Esophagus squamous epithelium (tissue), 5 donors: ENCODE measurements at regions not wholly inside any gene's neighbourhood (a gene's known extent, or its start where the extent isn't known, plus 50 kb on each side); places are given as distances from the start of the nearest gene placed in this dataset.
"Not testable (repeated sequence)": the region's sequence is repeated elsewhere in the genome, so short reads cannot be mapped to it uniquely, and the experiment has no call there.

ENCODE experiments used
- DNase-seq: peaks from one replicate; lab custom pipeline; 2025; lab: John Stamatoyannopoulos, UW
- H3K27ac ChIP-seq, 4 donors: fragments of 200-600 bp; sonication (generic); one replicate each; pipeline ENCODE4 v1.5.1; 2016 to 2019; ENCODE audit warnings: mild to moderate bottlenecking in 1 of 4
- H3K27me3 ChIP-seq, 4 donors: fragments of 200-600 bp; sonication (generic); 1 replicate in 3 of 4; 2 replicates in 1 of 4; pipeline versions ENCODE4 v1.5.1 to v1.6.0; 2017 to 2021; ENCODE audit warnings: antibody characterized with exemption in 1 of 4
- H3K36me3 ChIP-seq, 3 donors: fragments of 200-600 bp; sonication (generic); one replicate each; pipeline ENCODE4 v1.5.1; 2016 to 2019
- H3K4me1 ChIP-seq, 3 donors: fragments of 200-600 bp; sonication (generic); one replicate each; pipeline ENCODE4 v1.5.1; 2017 to 2019
- H3K4me3 ChIP-seq, 4 donors: fragments of 200-600 bp; sonication (generic); 1 replicate in 3 of 4; 2 replicates in 1 of 4; pipeline ENCODE4 v1.5.1; 2016 to 2019; ENCODE audit warnings: mild to moderate bottlenecking in 2 of 4, moderate library complexity in 1 of 4
- H3K9me3 ChIP-seq, 3 donors: fragments of 200-600 bp; sonication (generic); one replicate each; pipeline ENCODE4 v1.5.1; 2016 to 2019
- POLR2A ChIP-seq, 4 donors: fragments of 450-650 bp; IDR thresholded peaks; one replicate each; pipeline ENCODE4 v1.6.1; 2017; ENCODE audit warnings: antibody characterized with exemption in 4 of 4, mild to moderate bottlenecking in 4 of 4, moderate library complexity in 3 of 4
- WGBS, 2 donors: methylation state at CpG; one replicate each; pipeline ENCODE4 v1.1.5; 2018; 5-methylcytosine and 5-hydroxymethylcytosine counted together
- intact Hi-C: fragments of 100-400 bp; cut with DNase I; formaldehyde crosslinking; loops from one replicate; pipeline ENCODE4 v1.15.0; 2022
- TF ChIP-seq, protein P1 (sequence below), 6 experiments: fragments of 450-650 bp in 4 of 6; fragments of 200-600 bp in 2 of 6; sonication (generic) in 2 of 6; IDR thresholded peaks; one replicate each; pipeline ENCODE4 v1.5.1; 2016 to 2019; ENCODE audit warnings: antibody characterized with exemption in 6 of 6, mild to moderate bottlenecking in 4 of 6, moderate library complexity in 4 of 6
- donor health status: DM: yes; HTN: yes; CAD: no.

DNA sequence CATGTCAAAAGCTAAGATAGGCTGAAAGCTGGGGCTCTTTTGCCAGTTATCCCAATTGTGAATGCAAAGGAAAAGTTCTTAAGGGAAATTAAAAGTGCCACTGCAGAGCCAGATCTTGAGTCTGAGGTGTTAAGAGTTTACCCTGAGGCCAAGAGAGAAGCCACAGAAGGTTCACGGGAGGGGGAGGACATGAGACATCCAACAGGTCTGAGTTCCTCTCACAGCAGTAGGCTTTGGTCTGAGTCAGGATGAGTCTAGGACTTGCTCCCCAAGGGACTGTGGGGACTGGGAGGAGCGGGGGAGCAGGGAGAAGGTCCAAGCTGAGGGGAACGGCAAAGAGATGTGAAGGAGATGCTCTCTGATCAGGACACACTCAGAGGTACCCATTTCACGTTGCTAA lies 411.2 kb upstream of the CAMK1G start:
- H3K27ac ChIP-seq, result no peak overlapping the region
- H3K27me3 ChIP-seq, result no peaks in the 10 kb centered on the region
- TF ChIP-seq, protein P1, sequence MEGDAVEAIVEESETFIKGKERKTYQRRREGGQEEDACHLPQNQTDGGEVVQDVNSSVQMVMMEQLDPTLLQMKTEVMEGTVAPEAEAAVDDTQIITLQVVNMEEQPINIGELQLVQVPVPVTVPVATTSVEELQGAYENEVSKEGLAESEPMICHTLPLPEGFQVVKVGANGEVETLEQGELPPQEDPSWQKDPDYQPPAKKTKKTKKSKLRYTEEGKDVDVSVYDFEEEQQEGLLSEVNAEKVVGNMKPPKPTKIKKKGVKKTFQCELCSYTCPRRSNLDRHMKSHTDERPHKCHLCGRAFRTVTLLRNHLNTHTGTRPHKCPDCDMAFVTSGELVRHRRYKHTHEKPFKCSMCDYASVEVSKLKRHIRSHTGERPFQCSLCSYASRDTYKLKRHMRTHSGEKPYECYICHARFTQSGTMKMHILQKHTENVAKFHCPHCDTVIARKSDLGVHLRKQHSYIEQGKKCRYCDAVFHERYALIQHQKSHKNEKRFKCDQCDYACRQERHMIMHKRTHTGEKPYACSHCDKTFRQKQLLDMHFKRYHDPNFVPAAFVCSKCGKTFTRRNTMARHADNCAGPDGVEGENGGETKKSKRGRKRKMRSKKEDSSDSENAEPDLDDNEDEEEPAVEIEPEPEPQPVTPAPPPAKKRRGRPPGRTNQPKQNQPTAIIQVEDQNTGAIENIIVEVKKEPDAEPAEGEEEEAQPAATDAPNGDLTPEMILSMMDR (IDR thresholded peaks at IDR 0.05), result no peak
- no peak for TF ChIP-seq POLR2A (IDR thresholded peaks at IDR 0.05)
- DNase-seq, result no peak
- H3K4me3 ChIP-seq, result no peak overlapping the region
- intact Hi-C loops, result no loop called here
- WGBS, 2 donors, result 76% methylated on average over 4 of the region's 4 CpGs
- no peaks in the 10 kb centered on the region for H3K9me3 ChIP-seq
- H3K36me3 ChIP-seq, result no peaks in the 10 kb centered on the region
- peaks cover 0 to 24% (median 12%) of the 10 kb centered on the region in 3 donors for H3K4me1 ChIP-seq

DNA sequence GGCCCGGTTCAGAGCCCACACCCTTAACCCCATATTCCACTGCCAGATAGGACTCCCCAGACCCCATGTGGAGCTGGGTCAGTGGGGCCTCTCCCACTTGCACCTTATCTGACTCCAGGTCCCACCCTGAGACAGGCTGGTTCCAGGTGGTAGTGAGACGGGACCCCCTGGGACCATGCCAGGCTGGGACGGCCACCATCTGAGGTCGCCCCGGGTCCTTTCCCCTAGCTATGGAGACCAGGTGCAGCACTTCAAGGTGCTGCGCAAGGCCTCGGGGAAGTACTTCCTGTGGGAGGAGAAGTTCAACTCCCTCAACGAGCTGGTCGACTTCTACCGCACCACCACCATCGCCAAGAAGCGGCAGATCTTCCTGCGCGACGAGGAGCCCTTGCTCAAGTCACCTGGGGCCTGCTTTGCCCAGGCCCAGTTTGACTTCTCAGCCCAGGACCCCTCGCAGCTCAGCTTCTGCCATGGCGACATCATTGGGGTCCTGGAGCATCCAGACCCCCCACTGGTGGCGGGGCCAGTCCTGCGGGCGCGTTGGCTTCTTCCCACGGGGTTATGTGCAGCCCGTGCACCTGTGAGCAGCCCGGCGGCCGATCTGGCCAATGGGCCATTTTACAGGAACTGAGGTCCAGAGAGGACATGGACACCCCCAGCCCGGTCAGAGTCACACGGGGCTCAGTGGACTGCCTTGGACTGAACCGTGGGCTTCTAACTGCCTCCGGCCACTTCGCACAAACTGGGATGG lies 410.5 kb upstream of the CAMK1G start:
- H3K9me3 ChIP-seq, DNase-seq, H3K27ac ChIP-seq, H3K4me3 ChIP-seq, intact Hi-C loops, H3K27me3 ChIP-seq, H3K36me3 ChIP-seq: not testable (repeated sequence)
- 83 to 98% methylated on average over 1 to 11 of the region's 31 CpGs for WGBS, 2 donors
- peaks cover 0 to 21% (median 12%) of the 10 kb centered on the region in 3 donors for H3K4me1 ChIP-seq

- H3K36me3 ChIP-seq, H3K27me3 ChIP-seq, DNase-seq, H3K4me3 ChIP-seq, intact Hi-C loops, H3K27ac ChIP-seq, H3K9me3 ChIP-seq: not testable (repeated sequence)
- no CpG with 5 or more reads among the region's 2 CpGs for WGBS, 2 donors
- peaks cover 0 to 13% (median 5%) of the 10 kb centered on the region in 3 donors for H3K4me1 ChIP-seq
Measured at GRCh38 chr1:209173796-209174195, 409.7 kb upstream of the CAMK1G start.

DNA sequence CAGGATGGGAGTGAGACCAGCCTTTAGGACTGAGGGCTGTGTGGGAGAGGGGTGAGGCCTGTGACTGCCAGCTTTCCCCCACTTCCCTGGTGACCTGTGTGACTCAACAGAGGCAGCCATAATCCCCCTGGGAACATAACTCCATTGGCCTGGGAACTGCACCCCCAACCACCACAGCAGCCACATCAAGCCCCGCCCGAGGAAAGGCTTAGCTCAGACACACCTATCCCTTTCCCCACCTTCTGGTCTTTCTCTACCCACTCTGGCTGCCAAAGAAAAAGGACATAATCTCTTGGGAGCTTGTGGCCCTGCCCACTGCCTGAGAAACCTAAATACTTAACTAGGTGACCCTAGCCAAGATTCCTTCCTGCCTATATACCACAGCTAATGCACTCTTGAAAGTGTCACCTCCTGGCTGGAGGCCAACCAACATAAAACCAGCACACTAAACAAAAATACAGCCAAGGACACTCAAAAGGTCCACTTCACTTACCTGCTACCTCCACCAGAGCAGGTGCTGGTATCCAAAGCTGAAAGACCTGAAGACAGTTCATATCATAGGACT lies 406.6 kb upstream of the CAMK1G start:
- WGBS, 2 donors, result 85% methylated on average over 2 of the region's 2 CpGs; no CpG with 5 or more reads in 1 of the 2 donors
- Histone ChIP-seq H3K27me3 (no peaks in the 10 kb centered on the region), H3K36me3 (no peaks in the 10 kb centered on the region), H3K9me3 (no peaks in the 10 kb centered on the region), H3K4me1 (no peaks in the 10 kb centered on the region), H3K4me3 (no peak overlapping the region), H3K27ac (no peak overlapping the region)
- no peak for TF ChIP-seq POLR2A (IDR thresholded peaks at IDR 0.05)
- TF ChIP-seq, protein P1 (IDR thresholded peaks at IDR 0.05), result no peak
- no peak for DNase-seq
- intact Hi-C loops, result no loop called here

DNA sequence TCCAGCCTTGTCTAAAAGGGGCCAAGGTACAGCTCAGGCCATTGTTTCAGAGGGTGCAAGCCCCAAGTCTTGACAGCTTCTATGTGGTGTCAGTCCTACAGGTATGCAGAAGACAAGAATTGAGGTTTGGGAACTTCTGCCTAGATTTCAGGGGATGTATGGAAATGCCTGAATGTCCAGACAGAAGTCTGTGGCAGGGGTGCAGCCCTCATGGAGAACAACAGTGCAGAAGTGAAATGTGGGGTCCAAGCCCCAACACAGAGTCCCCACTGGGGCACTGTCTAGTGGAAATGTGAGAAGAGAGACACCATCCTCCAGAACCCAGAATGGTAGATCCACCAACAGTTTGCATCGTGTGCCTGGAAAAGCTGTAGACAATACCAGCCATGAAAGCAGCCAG lies 400.3 kb upstream of the CAMK1G start:
- Histone ChIP-seq H3K27ac (no peak overlapping the region), H3K4me3 (no peak overlapping the region), H3K27me3 (no peaks in the 10 kb centered on the region), H3K4me1 (no peaks in the 10 kb centered on the region), H3K9me3 (peaks cover 0 to 9% (median 0%) of the 10 kb centered on the region in 3 donors), H3K36me3 (no peaks in the 10 kb centered on the region)
- no peak for DNase-seq
- intact Hi-C loops, result no loop called here
- no peak for TF ChIP-seq POLR2A (IDR thresholded peaks at IDR 0.05)
- TF ChIP-seq, protein P1 (IDR thresholded peaks at IDR 0.05), result no peak
- WGBS, 2 donors, result 100% methylated on average over 1 of the region's 1 CpG

DNA sequence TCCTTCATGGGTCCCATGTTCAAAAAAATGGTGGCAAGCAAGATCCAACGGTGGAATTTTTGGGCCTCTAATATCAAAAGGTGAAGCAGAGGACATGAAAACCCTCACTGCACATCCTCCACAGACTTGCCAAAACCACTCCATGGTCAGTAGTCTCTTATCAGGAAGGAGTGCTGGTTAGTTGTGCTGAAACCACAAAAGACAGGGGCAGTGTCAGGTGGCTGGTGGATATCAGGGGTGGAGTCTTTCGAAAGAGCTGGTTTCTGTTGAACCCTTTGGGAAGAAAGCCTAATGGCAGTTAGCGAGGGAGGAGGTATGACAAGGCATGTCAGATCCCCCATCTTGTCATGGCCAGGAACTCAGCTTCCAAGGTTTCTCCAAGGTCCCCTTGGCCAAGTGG lies 395.9 kb upstream of the CAMK1G start:
- Histone ChIP-seq H3K27ac (no peak overlapping the region), H3K27me3 (no peaks in the 10 kb centered on the region), H3K4me1 (no peaks in the 10 kb centered on the region), H3K9me3 (peaks cover 0 to 9% (median 0%) of the 10 kb centered on the region in 3 donors), H3K4me3 (no peak overlapping the region), H3K36me3 (no peaks in the 10 kb centered on the region)
- no peak for TF ChIP-seq POLR2A (IDR thresholded peaks at IDR 0.05)
- TF ChIP-seq, protein P1 (IDR thresholded peaks at IDR 0.05), result no peak
- 83 to 94% methylated on average over 3 of the region's 3 CpGs for WGBS, 2 donors
- intact Hi-C loops, result no loop called here
- no peak for DNase-seq
